Epithelial cell of proximal tubule (primary cell): ENCODE measurements at regions not wholly inside any gene's neighbourhood (a gene's known extent, or its start where the extent isn't known, plus 50 kb on each side); places are given as distances from the start of the nearest gene placed in this dataset.

Experiments used
- DNase-seq: peaks from one replicate; pipeline ENCODE4 v3.0.0-alpha.2; 2011; ENCODE audit warnings: low read depth
- H3K4me3 ChIP-seq: 2 replicates; pipeline ENCODE4 v1.5.1; 2011; ENCODE audit warnings: low read depth, mild to moderate bottlenecking, low read length
- CTCF ChIP-seq: conservative IDR thresholded peaks from 2 replicates; pipeline ENCODE4 v1.5.1; 2012; ENCODE audit warnings: low read depth, mild to moderate bottlenecking, low read length

DNA sequence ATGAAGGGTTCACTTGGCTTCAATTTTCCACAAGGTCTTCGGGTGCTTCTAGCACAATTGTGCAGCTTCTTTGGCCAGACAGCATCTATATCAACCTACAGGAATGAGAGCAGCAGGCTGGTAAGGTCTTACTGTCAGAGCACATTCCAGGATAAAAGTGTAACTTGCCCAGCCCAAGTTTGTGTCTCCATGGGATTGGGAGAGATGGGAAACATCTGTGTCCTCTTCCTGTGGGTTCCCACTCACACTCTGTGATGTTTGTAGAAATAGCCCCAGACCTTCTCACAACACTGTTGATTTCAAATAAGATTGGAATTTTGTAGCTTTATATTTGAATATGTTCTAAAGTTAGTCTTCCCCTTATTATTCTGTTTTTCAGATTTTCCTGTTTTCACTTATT lies 83.4 kb upstream of the RGS17 start:
- H3K4me3 ChIP-seq = no peak overlapping the region
- no peak for DNase-seq

GRCh38 chr6:153210083-153210482 lies 79.0 kb upstream of the RGS17 start:
- no peak for DNase-seq
- no peak overlapping the region for H3K4me3 ChIP-seq

More for the DNA sequence above, 83.4 kb upstream of the RGS17 start:
- no peak for TF ChIP-seq CTCF

GRCh38 chr6:153208706-153209105 lies 77.6 kb upstream of the RGS17 start:
- no peak for DNase-seq
- no peak overlapping the region for H3K4me3 ChIP-seq
- no peak for TF ChIP-seq CTCF

More at GRCh38 chr6:153210083-153210482, 79.0 kb upstream of the RGS17 start:
- no peak for TF ChIP-seq CTCF

DNA sequence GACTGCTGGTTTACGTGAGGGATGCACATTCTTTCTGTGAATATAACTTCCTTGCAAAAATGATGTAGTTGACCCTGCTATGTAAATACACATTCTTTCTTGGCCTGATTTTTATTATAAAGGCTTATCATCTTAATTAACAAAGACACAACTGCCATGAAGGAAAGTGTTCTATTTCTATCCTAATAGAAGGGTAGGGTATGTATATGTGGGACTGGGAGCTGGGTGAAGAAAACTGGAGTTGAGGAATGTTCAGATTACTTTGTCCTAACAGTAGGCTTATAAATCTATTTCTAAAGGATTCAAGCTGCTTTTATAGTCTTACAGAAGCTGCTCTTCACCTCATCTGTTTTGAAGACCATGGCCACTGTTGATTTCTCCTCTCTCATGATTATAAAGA lies 76.5 kb upstream of the RGS17 start:
- no peak for TF ChIP-seq CTCF
- no peak for DNase-seq
- H3K4me3 ChIP-seq = no peak overlapping the region

GRCh38 chr6:153207006-153207405 lies 75.9 kb upstream of the RGS17 start:
- H3K4me3 ChIP-seq = no peak overlapping the region
- no peak for TF ChIP-seq CTCF
- DNase-seq = no peak

DNA sequence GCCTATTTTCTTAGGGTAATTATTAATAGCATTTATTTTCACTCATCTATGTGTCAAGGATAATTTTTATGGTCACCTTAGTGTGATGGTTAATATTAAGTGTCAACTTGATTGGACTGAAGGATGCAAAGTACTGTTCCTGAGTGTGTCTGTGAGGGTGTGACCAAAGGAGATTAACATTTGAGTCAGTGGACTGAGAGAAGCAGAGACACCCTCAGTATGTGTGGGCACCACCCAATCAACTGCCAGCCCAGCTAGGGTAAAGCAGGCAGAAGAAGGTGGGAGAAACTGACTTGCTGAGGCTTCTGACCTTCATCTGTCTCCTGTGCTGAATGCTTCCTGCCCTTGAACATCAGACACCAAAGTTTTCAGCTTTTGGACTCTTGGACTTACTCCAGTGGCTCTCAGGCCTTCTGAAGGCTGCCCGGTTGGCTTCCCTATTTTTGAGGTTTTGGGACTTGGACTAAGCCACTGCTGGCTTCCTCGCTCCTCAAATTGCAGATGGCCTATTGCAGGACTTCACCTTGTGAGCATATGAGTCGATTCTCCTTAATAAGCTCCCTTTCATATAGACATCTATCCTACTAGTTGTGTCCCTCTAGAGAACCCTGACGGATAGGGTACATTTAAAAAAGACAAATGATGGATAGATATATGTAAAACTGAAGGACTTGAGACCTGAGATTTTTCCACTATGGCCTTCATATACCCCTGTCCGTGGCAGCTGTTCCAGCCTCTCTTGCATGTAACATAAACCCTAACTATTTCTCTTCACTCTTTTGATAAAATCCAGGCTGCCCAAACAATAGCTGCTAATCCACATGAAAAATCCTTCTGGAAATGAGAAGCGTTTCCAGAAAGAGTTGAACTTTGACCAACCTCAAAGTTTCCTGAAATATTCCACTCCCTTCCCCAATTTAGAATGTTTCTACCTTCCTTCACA lies 62.1 kb upstream of the RGS17 start:
- no peak for TF ChIP-seq CTCF
- no peak overlapping the region for H3K4me3 ChIP-seq
- no peak for DNase-seq

DNA sequence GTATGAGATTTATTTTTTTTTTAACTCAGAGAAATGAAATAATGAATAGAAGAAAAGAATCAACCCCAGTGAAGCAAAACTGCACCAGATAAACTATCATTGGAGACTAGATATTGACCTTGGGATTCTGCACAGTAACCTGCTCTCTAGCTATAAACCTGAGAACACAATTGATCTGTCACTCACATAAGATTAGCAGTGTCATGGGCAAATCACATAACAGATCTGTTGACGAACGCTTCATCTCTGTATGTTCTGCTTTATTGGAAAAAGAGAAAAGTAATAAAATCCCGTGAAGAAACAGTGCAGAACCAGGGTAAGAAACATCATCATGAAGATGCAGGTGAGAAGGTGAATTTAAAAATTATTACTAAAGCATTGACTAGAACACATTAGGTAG lies 52.8 kb upstream of the RGS17 start:
- no peak overlapping the region for H3K4me3 ChIP-seq
- TF ChIP-seq CTCF = no peak
- no peak for DNase-seq
